Liver (tissue), 3 donors: ENCODE measurements at regions not wholly inside any gene's neighbourhood (a gene's known extent, or its start where the extent isn't known, plus 50 kb on each side); places are given as distances from the start of the nearest gene placed in this dataset.

Source experiments
- ATF3 ChIP-seq: IDR thresholded peaks from 2 replicates; pipeline ENCODE4 v1.6.1; 2016; ENCODE audit warnings: antibody characterized with exemption
- CTCF ChIP-seq: fragments of 150-350 bp; IDR thresholded peaks from 2 replicates; pipeline ENCODE4 v1.5.1; 2017; ENCODE audit warnings: improper control_type of control experiment, low read depth, low read length; ENCODE audit not compliant: missing input control
- EGR1 ChIP-seq, 2 donors: IDR thresholded peaks; 2 replicates each; pipeline ENCODE4 v1.6.1; 2016 to 2018; ENCODE audit warnings: antibody characterized with exemption in 2 of 2, low read depth in 2 of 2
- GABPA ChIP-seq, 2 donors: IDR thresholded peaks in 1 of 2; conservative IDR thresholded peaks in 1 of 2; 2 replicates each; pipeline ENCODE4 v1.6.1; 2016; ENCODE audit warnings: antibody characterized with exemption in 2 of 2, mild to moderate bottlenecking in 1 of 2, moderate library complexity in 1 of 2
- HNF4G ChIP-seq: IDR thresholded peaks from 2 replicates; pipeline ENCODE4 v1.6.1; 2016; ENCODE audit warnings: antibody characterized with exemption
- MAX ChIP-seq: IDR thresholded peaks from 2 replicates; pipeline ENCODE4 v1.6.1; 2016; ENCODE audit warnings: antibody characterized with exemption
- NR2F2 ChIP-seq: IDR thresholded peaks from 2 replicates; pipeline ENCODE4 v1.6.1; 2016; ENCODE audit warnings: antibody characterized with exemption
- RAD21 ChIP-seq, 2 donors: IDR thresholded peaks; 2 replicates each; pipeline ENCODE4 v1.6.1; 2016; ENCODE audit warnings: antibody characterized with exemption in 2 of 2, mild to moderate bottlenecking in 2 of 2
- REST ChIP-seq: IDR thresholded peaks from 2 replicates; pipeline ENCODE4 v1.6.1; 2016; ENCODE audit warnings: antibody characterized with exemption, mild to moderate bottlenecking
- RXRA ChIP-seq, 2 donors: IDR thresholded peaks; 2 replicates each; pipeline ENCODE4 v1.6.1; 2017 to 2018; ENCODE audit warnings: antibody characterized with exemption in 2 of 2, mild to moderate bottlenecking in 1 of 2
- SP1 ChIP-seq: IDR thresholded peaks from 2 replicates; pipeline ENCODE4 v1.6.1; 2018; ENCODE audit warnings: antibody characterized with exemption, mild to moderate bottlenecking
- TAF1 ChIP-seq: conservative IDR thresholded peaks from 2 replicates; pipeline ENCODE4 v1.6.1; 2016; ENCODE audit warnings: antibody characterized with exemption, mild to moderate bottlenecking
- YY1 ChIP-seq: IDR thresholded peaks from 2 replicates; pipeline ENCODE4 v1.6.1; 2016; ENCODE audit warnings: antibody characterized with exemption, mild to moderate bottlenecking
- donor health status: healthy.
- donor health status: healthy.

- TF ChIP-seq EGR1 (IDR thresholded peaks at IDR 0.05; ENCODE audit: low read depth in 2 of 2), result no peak
- TF ChIP-seq CTCF, result no peak
- no peak for TF ChIP-seq SP1
- TF ChIP-seq YY1, result no peak
- no peak for TF ChIP-seq RAD21 (IDR thresholded peaks at IDR 0.05)
- no peak for TF ChIP-seq ATF3
- no peak for TF ChIP-seq MAX
- no peak for TF ChIP-seq GABPA (IDR thresholded peaks at IDR 0.05 in 1 of 2, conservative IDR thresholded peaks at IDR 0.05 in 1 of 2)
- no peak for TF ChIP-seq NR2F2
- TF ChIP-seq HNF4G, result no peak
- TF ChIP-seq REST, result no peak
- TF ChIP-seq TAF1, result no peak
- TF ChIP-seq RXRA (IDR thresholded peaks at IDR 0.05), result no peak
Observed at GRCh38 chr7:91329571-91329970, 65.3 kb downstream of the FZD1 start.
